Vagina (tissue), 2 donors: ENCODE measurements at regions not wholly inside any gene's neighbourhood (a gene's known extent, or its start where the extent isn't known, plus 50 kb on each side); places are given as distances from the start of the nearest gene placed in this dataset.

ENCODE experiments used
- CTCF ChIP-seq, 3 experiments: fragments of 450-650 bp in 2 of 3; fragments of 200-600 bp in 1 of 3; sonication (generic) in 1 of 3; IDR thresholded peaks; one replicate each; pipeline ENCODE4 v1.5.1; 2017 to 2019; ENCODE audit warnings: antibody characterized with exemption in 3 of 3, mild to moderate bottlenecking in 2 of 3, moderate library complexity in 2 of 3
- POLR2A ChIP-seq, 2 donors: fragments of 450-650 bp; IDR thresholded peaks; one replicate each; pipeline ENCODE4 v1.6.1; 2017; ENCODE audit warnings: antibody characterized with exemption in 2 of 2, mild to moderate bottlenecking in 2 of 2, moderate library complexity in 2 of 2
- POLR2AphosphoS5 ChIP-seq, 2 donors: sonication (generic); formaldehyde crosslinking; IDR thresholded peaks; one replicate each; pipeline ENCODE4 v1.9.0; 2017; ENCODE audit warnings: antibody characterized with exemption in 2 of 2, mild to moderate bottlenecking in 2 of 2, low read depth in 1 of 2; ENCODE audit not compliant: insufficient read depth in 1 of 2

GRCh38 chr3:76267851-76268380 lies 482.6 kb upstream of the ZNF717 start:
- TF ChIP-seq CTCF (IDR thresholded peaks at IDR 0.05), result no peak
- no peak for TF ChIP-seq POLR2A (IDR thresholded peaks at IDR 0.05)
- no peak for TF ChIP-seq POLR2AphosphoS5 (IDR thresholded peaks at IDR 0.05; ENCODE audit: insufficient read depth in 1 of 2, low read depth in 1 of 2)
